H1 (cell line): ENCODE measurements at regions not wholly inside any gene's neighbourhood (a gene's known extent, or its start where the extent isn't known, plus 50 kb on each side); places are given as distances from the start of the nearest gene placed in this dataset.

Source experiments
- ASH2L ChIP-seq: fragments of 200-600, 300-600 bp; sonication (generic); IDR thresholded peaks from one replicate; pipeline ENCODE4 v1.7.1; 2017; ENCODE audit warnings: low read length
- RFX5 ChIP-seq: IDR thresholded peaks from 2 replicates; pipeline ENCODE4 v1.6.1; 2011; ENCODE audit warnings: low read depth, low read length, improper control_type of control experiment, borderline replicate concordance

DNA sequence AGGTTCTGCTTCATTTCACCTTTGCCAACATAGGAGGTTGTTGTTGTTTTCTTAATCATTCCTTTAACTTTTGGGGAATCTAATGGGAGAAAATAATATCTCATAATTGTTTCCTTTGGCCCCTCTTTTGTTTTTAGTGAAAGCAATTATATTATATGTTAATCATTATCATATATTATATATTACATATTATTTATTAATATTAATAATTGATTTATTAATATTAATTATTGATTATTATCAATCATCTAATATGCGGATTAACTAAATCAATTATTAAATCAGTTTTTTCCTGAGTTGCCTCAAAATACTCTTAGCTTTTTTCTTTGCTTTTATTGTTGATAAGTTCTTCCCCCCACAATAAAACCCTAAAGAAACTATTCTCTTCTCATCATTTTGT lies 443.8 kb downstream of the GATA3 start (continued):
- TF ChIP-seq ASH2L: no peak
- no peak for TF ChIP-seq RFX5
- TF ChIP-seq, all 59 proteins: peak for 0
